IPS-15b (cell line): ENCODE measurements at regions not wholly inside any gene's neighbourhood (a gene's known extent, or its start where the extent isn't known, plus 50 kb on each side); places are given as distances from the start of the nearest gene placed in this dataset.

Experiments
- H3K27me3 ChIP-seq: one replicate; pipeline ENCODE4 v1.6.1; 2013; ENCODE audit warnings: low read length; ENCODE audit not compliant: control insufficient read depth, insufficient read depth
- H3K36me3 ChIP-seq: one replicate; pipeline ENCODE4 v1.6.1; 2013; ENCODE audit warnings: low read length; ENCODE audit not compliant: control insufficient read depth, insufficient read depth
- H3K4me1 ChIP-seq: one replicate; pipeline ENCODE4 v1.6.1; 2013; ENCODE audit warnings: mild to moderate bottlenecking, low read length; ENCODE audit not compliant: control insufficient read depth, insufficient read depth
- H3K4me3 ChIP-seq: one replicate; pipeline ENCODE4 v1.5.1; 2013; ENCODE audit warnings: low read depth, low read length
- H3K9ac ChIP-seq: one replicate; pipeline ENCODE4 v1.6.1; 2013; ENCODE audit warnings: low read depth, mild to moderate bottlenecking, low read length
- H3K9me3 ChIP-seq: one replicate; pipeline ENCODE4 v1.6.1; 2013; ENCODE audit warnings: mild to moderate bottlenecking, low read length; ENCODE audit not compliant: control insufficient read depth, insufficient read depth

GRCh38 chr2:12035029-12035720 is 288.7 kb downstream of the LPIN1 start:
- no peak overlapping the region for H3K4me3 ChIP-seq
- H3K36me3 ChIP-seq = no peaks in the 10 kb centered on the region
- H3K4me1 ChIP-seq = no peaks in the 10 kb centered on the region
- H3K27me3 ChIP-seq = no peaks in the 10 kb centered on the region
- H3K9ac ChIP-seq = no peak overlapping the region
- H3K9me3 ChIP-seq = no peaks in the 10 kb centered on the region

DNA sequence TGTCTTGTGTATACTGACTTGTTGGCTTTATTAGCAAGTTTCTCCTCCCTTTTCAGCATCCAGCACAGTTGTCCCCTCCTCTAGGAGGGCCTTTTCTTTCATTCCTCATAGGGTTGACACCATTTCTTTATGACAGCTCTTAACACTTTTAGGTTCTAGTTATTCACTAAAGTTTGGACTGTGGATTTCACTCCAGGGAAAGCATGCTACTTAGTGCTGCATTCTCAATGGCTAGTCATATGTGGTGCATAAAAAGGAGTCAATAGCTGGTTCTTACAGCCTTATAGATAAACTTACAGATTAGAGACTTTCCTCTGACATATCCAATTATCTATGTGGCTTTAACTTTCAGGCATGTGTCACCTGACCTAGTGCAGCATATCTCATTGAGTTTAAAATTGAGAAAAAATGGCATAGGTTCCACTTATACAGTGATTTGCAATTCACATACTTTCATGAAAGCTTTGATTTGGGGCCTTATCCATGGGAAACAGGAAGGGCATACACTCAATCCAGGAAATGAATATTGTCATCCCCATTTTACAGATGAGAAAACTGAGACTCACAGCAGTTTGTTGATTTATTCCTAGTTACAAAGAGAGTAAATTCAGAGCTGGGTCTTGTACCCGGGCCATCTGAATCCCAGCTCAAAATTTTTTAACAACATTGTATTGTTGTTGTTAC is 289.7 kb downstream of the LPIN1 start:
- Histone ChIP-seq H3K27me3 (no peaks in the 10 kb centered on the region), H3K9ac (no peak overlapping the region), H3K36me3 (no peaks in the 10 kb centered on the region), H3K4me1 (no peaks in the 10 kb centered on the region), H3K4me3 (no peak overlapping the region), H3K9me3 (no peaks in the 10 kb centered on the region)

GRCh38 chr2:12036640-12036983 is 290.2 kb downstream of the LPIN1 start:
- Histone ChIP-seq H3K4me1 (no peaks in the 10 kb centered on the region), H3K4me3 (no peak overlapping the region), H3K36me3 (no peaks in the 10 kb centered on the region), H3K9me3 (no peaks in the 10 kb centered on the region), H3K9ac (no peak overlapping the region), H3K27me3 (no peaks in the 10 kb centered on the region)

DNA sequence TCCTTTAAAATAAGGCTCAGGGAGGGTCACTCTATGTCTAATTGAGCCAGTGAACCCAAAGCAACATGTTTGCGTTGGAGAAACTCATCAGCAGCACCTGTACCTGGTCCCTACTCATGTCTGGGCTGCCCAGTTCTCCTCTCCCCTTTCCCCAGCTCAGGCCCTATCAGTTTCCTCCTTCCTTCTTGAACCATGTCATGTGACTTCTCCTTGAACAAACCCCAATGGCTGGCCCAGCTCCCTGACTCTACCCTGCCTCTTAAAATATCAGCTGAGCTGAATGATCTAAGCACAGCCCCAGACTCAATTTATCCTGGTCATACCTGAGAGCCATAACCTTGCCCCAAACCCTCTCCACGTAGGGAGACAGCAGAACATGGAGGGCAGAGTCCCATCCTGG is 290.9 kb downstream of the LPIN1 start:
- Histone ChIP-seq H3K36me3 (no peaks in the 10 kb centered on the region), H3K9ac (no peak overlapping the region), H3K9me3 (no peaks in the 10 kb centered on the region), H3K4me1 (no peaks in the 10 kb centered on the region), H3K4me3 (no peak overlapping the region), H3K27me3 (no peaks in the 10 kb centered on the region)

GRCh38 chr2:12041236-12041635 is 294.8 kb downstream of the LPIN1 start:
- no peaks in the 10 kb centered on the region for H3K4me1 ChIP-seq
- H3K4me3 ChIP-seq = no peak overlapping the region
- H3K27me3 ChIP-seq = no peaks in the 10 kb centered on the region

DNA sequence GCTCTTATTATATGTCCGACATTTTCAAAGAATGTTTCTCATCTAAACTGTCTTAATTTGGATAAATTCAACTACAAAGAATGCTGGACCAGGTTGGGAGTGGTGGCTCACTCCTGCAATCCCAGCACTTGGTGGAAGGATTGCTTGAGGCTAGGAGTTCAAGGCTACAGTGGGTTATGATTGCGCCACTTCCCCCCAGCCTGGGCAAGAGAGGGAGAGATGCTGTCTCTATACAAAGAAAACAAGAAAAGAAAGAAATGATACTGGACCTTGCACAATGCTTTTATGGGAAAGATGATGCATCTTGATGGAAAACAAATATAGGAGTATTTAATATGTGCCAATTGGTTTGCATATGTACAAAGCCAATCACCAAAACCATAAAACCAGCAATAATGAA is 296.7 kb downstream of the LPIN1 start:
- H3K4me1 ChIP-seq = no peaks in the 10 kb centered on the region
- H3K4me3 ChIP-seq = no peak overlapping the region
- H3K36me3 ChIP-seq = no peaks in the 10 kb centered on the region
- no peaks in the 10 kb centered on the region for H3K27me3 ChIP-seq
- no peaks in the 10 kb centered on the region for H3K9me3 ChIP-seq
- H3K9ac ChIP-seq = no peak overlapping the region

More at GRCh38 chr2:12041236-12041635, 294.8 kb downstream of the LPIN1 start:
- Histone ChIP-seq H3K9ac (no peak overlapping the region), H3K9me3 (no peaks in the 10 kb centered on the region), H3K36me3 (no peaks in the 10 kb centered on the region)

GRCh38 chr2:12044857-12045256 is 298.4 kb downstream of the LPIN1 start:
- H3K36me3 ChIP-seq = no peaks in the 10 kb centered on the region
- H3K4me3 ChIP-seq = no peak overlapping the region
- H3K9ac ChIP-seq = no peak overlapping the region
- H3K4me1 ChIP-seq = no peaks in the 10 kb centered on the region
- no peaks in the 10 kb centered on the region for H3K27me3 ChIP-seq
- H3K9me3 ChIP-seq = no peaks in the 10 kb centered on the region

DNA sequence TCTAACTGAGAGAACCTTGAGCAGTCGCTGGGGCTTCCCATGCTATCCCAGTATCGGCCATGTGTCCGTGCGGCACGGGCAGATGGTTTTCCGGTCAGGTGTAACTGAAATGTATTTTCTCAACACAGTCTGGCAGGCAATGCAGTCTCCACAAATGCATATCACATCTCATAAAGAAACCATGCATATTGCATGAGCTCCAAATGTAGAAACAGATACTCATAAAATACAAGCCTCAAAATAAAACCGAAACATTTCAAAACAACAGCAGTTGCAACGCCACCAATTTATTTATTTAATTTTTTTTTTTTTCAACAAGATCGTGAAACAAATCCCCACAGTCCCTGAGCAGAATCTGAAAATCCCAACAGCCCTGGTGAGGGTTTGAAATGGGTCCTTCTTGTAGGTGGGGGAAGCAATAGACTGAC is 299.4 kb downstream of the LPIN1 start:
- no peak overlapping the region for H3K9ac ChIP-seq

DNA sequence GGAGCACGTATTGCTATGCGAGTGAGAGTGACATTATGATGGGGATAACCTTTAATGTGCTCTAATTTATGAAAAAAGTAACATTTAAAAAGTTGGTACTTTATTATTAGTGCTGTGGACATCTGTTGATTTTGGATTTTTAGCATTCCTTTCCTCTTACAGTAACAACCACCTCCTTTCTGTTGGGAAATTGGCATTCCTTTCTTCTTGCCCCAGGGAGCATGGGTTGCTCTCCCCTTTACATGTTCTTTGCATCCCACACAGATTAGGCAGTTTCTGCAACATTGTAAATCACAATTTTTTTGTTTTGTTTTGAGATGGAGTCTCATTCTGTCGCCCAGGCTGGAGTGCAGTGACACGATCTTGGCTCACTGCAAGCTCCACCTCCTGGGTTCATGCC is 300.2 kb downstream of the LPIN1 start:
- no peak overlapping the region for H3K4me3 ChIP-seq

More for the DNA sequence above, 299.4 kb downstream of the LPIN1 start:
- H3K36me3 ChIP-seq = no peaks in the 10 kb centered on the region
- no peak overlapping the region for H3K4me3 ChIP-seq
- H3K4me1 ChIP-seq = no peaks in the 10 kb centered on the region
- H3K9me3 ChIP-seq = no peaks in the 10 kb centered on the region
- no peaks in the 10 kb centered on the region for H3K27me3 ChIP-seq

DNA sequence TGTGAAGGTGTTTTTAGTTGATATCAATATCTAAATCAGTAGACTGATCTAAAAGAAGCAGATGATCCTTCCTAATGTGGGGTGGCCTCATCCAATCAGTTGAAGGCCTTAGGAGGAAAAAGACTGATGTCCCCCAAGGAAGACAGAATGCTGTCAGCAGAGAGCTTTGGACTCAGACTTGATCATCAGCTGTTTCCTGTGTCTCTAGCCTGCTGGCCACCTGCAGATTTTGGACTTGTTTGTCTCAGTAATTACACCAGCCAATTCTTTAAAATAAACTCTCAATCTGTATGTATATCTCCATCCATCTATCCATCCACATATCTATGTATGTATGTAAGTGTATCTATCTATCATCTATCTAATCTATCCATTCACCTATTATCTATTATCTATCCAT is 301.3 kb downstream of the LPIN1 start:
- Histone ChIP-seq H3K36me3 (no peaks in the 10 kb centered on the region), H3K9ac (no peak overlapping the region), H3K4me3 (no peak overlapping the region), H3K4me1 (no peaks in the 10 kb centered on the region), H3K9me3 (no peaks in the 10 kb centered on the region), H3K27me3 (no peaks in the 10 kb centered on the region)

More for the DNA sequence above, 300.2 kb downstream of the LPIN1 start:
- no peaks in the 10 kb centered on the region for H3K27me3 ChIP-seq
- no peaks in the 10 kb centered on the region for H3K9me3 ChIP-seq
- no peak overlapping the region for H3K9ac ChIP-seq
- no peaks in the 10 kb centered on the region for H3K4me1 ChIP-seq
- no peaks in the 10 kb centered on the region for H3K36me3 ChIP-seq

GRCh38 chr2:12048550-12048949 is 302.1 kb downstream of the LPIN1 start:
- Histone ChIP-seq H3K9me3 (no peaks in the 10 kb centered on the region), H3K27me3 (no peaks in the 10 kb centered on the region), H3K36me3 (no peaks in the 10 kb centered on the region), H3K4me1 (no peaks in the 10 kb centered on the region), H3K9ac (no peak overlapping the region), H3K4me3 (no peak overlapping the region)

DNA sequence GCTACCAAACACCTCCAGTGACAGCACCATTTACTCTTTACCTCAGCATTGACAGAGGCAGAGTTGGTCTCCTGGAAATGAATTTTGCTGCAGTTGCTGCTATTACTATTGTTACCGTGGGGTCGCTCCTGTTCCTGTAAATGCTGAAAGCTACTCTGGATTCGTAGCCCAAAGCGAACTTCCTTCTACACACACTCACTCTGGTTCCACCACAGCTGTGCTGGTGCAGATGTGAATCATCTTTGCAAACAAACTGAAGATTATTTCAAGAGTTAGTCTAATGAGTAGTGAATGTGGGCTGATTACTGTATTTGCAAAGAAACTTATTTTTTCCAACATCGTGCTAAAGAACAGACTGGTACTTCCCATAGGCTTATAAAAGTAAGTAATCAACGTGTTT is 304.0 kb downstream of the LPIN1 start:
- no peak overlapping the region for H3K9ac ChIP-seq
- H3K4me3 ChIP-seq = no peak overlapping the region
- no peaks in the 10 kb centered on the region for H3K9me3 ChIP-seq
- H3K4me1 ChIP-seq = no peaks in the 10 kb centered on the region
- no peaks in the 10 kb centered on the region for H3K36me3 ChIP-seq
- no peaks in the 10 kb centered on the region for H3K27me3 ChIP-seq
